HEK293T (cell line): ENCODE measurements at regions not wholly inside any gene's neighbourhood (a gene's known extent, or its start where the extent isn't known, plus 50 kb on each side); places are given as distances from the start of the nearest gene placed in this dataset.

ENCODE experiments used
- CTCF ChIA-PET: fragments of 350-600 bp; formaldehyde crosslinking; extraction: SDS; loops from one replicate; lab custom pipeline; 2021; ENCODE audit warnings: antibody characterized with exemption, inconsistent platforms; lab: Yijun Ruan, JAX
- POLR2A ChIA-PET: fragments of 350-600 bp; formaldehyde crosslinking; extraction: SDS; loops from one replicate; lab custom pipeline; 2020; ENCODE audit warnings: antibody characterized with exemption, inconsistent platforms; lab: Yijun Ruan, JAX
- DNase-seq: peaks from one replicate; pipeline ENCODE4 v3.0.0; 2012; ENCODE audit warnings: mixed read lengths; ENCODE audit errors: extremely low spot score
- ARNT ChIP-seq: fragments of 450-650 bp; IDR thresholded peaks from 2 replicates; pipeline ENCODE4 v1.6.1; 2017; ENCODE audit warnings: mild to moderate bottlenecking
- BHLHE40 ChIP-seq: fragments of 450-650 bp; IDR thresholded peaks from 2 replicates; pipeline ENCODE4 v1.6.1; 2016; ENCODE audit warnings: mild to moderate bottlenecking, moderate library complexity, borderline replicate concordance
- CTBP1 ChIP-seq: fragments of 450-650 bp; IDR thresholded peaks from 2 replicates; pipeline ENCODE4 v1.6.1; 2016; ENCODE audit warnings: borderline replicate concordance
- ELF4 ChIP-seq: fragments of 450-650 bp; IDR thresholded peaks from 2 replicates; pipeline ENCODE4 v1.6.1; 2017; ENCODE audit warnings: antibody characterized with exemption
- FOXA1 ChIP-seq: fragments of 450-650 bp; IDR thresholded peaks from 2 replicates; pipeline ENCODE4 v1.6.1; 2016; ENCODE audit warnings: mild to moderate bottlenecking
- FOXK2 ChIP-seq: fragments of 450-650 bp; IDR thresholded peaks from 2 replicates; pipeline ENCODE4 v1.6.1; 2016; ENCODE audit warnings: mild to moderate bottlenecking
- FOXM1 ChIP-seq: fragments of 450-650 bp; IDR thresholded peaks from 2 replicates; pipeline ENCODE4 v1.6.1; 2017; ENCODE audit warnings: mild to moderate bottlenecking, borderline replicate concordance
- HDGF ChIP-seq: fragments of 450-650 bp; IDR thresholded peaks from 2 replicates; pipeline ENCODE4 v1.6.1; 2017; ENCODE audit warnings: antibody characterized with exemption, borderline replicate concordance
- L3MBTL2 ChIP-seq: fragments of 450-650 bp; conservative IDR thresholded peaks from 2 replicates; pipeline ENCODE4 v1.6.1; 2016; ENCODE audit warnings: mild to moderate bottlenecking
- LEF1 ChIP-seq: fragments of 450-650 bp; IDR thresholded peaks from 2 replicates; pipeline ENCODE4 v1.6.1; 2017; ENCODE audit warnings: mild to moderate bottlenecking, borderline replicate concordance
- NFRKB ChIP-seq: fragments of 450-650 bp; IDR thresholded peaks from 2 replicates; pipeline ENCODE4 v1.6.1; 2016; ENCODE audit warnings: mild to moderate bottlenecking, moderate library complexity
- PKNOX1 ChIP-seq: fragments of 450-650 bp; IDR thresholded peaks from 2 replicates; pipeline ENCODE4 v1.6.1; 2016
- SP1 ChIP-seq: fragments of 450-650 bp; IDR thresholded peaks from 2 replicates; pipeline ENCODE4 v1.6.1; 2017
- SUZ12 ChIP-seq: fragments of 450-650 bp; IDR thresholded peaks from 2 replicates; pipeline ENCODE4 v1.6.1; 2016; ENCODE audit warnings: mild to moderate bottlenecking
- TARDBP ChIP-seq: fragments of 450-650 bp; IDR thresholded peaks from 2 replicates; pipeline ENCODE4 v1.6.1; 2016
- ZNF384 ChIP-seq: fragments of 450-650 bp; IDR thresholded peaks from 2 replicates; pipeline ENCODE4 v1.6.1; 2016

- DNase-seq = no peak
- ChIA-PET CTCF (no interaction called here), POLR2A (no interaction called here)
- TF ChIP-seq SUZ12 (no peak), FOXK2 (no peak), PKNOX1 (no peak), L3MBTL2 (no peak), SP1 (no peak), FOXA1 (no peak), FOXM1 (no peak), ARNT (no peak)
Observed at GRCh38 chr1:106548726-106549125, 507.7 kb upstream of the PRMT6 start.

GRCh38 chr1:106554294-106554693 is 502.2 kb upstream of the PRMT6 start:
- ChIA-PET POLR2A (no interaction called here), CTCF (no interaction called here)

GRCh38 chr1:106555571-106555970 is 500.9 kb upstream of the PRMT6 start:
- ChIA-PET POLR2A (no interaction called here), CTCF (interaction anchor here (0.6 kb wide), 1 partner anchor 122 kb away, joined by 3 read pairs; no protein-coding TSS in a partner anchor)
- DNase-seq = no peak
- TF ChIP-seq L3MBTL2 (no peak), NFRKB (no peak), LEF1 (no peak), ARNT (no peak), ELF4 (no peak), TARDBP (no peak), SP1 (no peak), BHLHE40 (no peak)

More at GRCh38 chr1:106554294-106554693, 502.2 kb upstream of the PRMT6 start:
- DNase-seq = no peak
- TF ChIP-seq CTBP1 (no peak), SP1 (no peak), HDGF (no peak), FOXK2 (no peak), FOXM1 (no peak), ZNF384 (no peak), PKNOX1 (no peak), TARDBP (no peak), L3MBTL2 (no peak), FOXA1 (no peak), SUZ12 (no peak), BHLHE40 (no peak)

- ChIA-PET CTCF (no interaction called here), POLR2A (no interaction called here)
- TF ChIP-seq FOXK2 (no peak), TARDBP (no peak), NFRKB (no peak), ARNT (no peak), FOXA1 (no peak), HDGF (no peak), SP1 (no peak)
Observed at GRCh38 chr1:106564192-106564591, 492.3 kb upstream of the PRMT6 start.

GRCh38 chr1:106568201-106568974 is 488.1 kb upstream of the PRMT6 start:
- ChIA-PET POLR2A (no interaction called here), CTCF (no interaction called here)
- TF ChIP-seq L3MBTL2 = no peak
- no peak for TF ChIP-seq ELF4
- no peak for TF ChIP-seq ARNT
- no peak for TF ChIP-seq SP1
- TF ChIP-seq TARDBP = no peak
- TF ChIP-seq BHLHE40 = no peak
- no peak for TF ChIP-seq FOXM1
- no peak for TF ChIP-seq NFRKB
- TF ChIP-seq HDGF = no peak
- no peak for TF ChIP-seq FOXK2
- TF ChIP-seq ZNF384 = no peak
- no peak for TF ChIP-seq FOXA1
- no peak for DNase-seq

More at GRCh38 chr1:106564192-106564591, 492.3 kb upstream of the PRMT6 start:
- DNase-seq = no peak

- no peak for DNase-seq
- ChIA-PET CTCF (no interaction called here), POLR2A (no interaction called here)
- TF ChIP-seq SUZ12 = no peak
- no peak for TF ChIP-seq ELF4
- TF ChIP-seq NFRKB = no peak
- no peak for TF ChIP-seq PKNOX1
- no peak for TF ChIP-seq CTBP1
- no peak for TF ChIP-seq FOXA1
- TF ChIP-seq BHLHE40 = no peak
- TF ChIP-seq LEF1 = no peak
- no peak for TF ChIP-seq ARNT
- no peak for TF ChIP-seq HDGF
- no peak for TF ChIP-seq ZNF384
- TF ChIP-seq FOXK2 = no peak
- no peak for TF ChIP-seq L3MBTL2
- no peak for TF ChIP-seq SP1
- no peak for TF ChIP-seq FOXM1
- TF ChIP-seq TARDBP = no peak
Observed at GRCh38 chr1:106571109-106571508, 485.4 kb upstream of the PRMT6 start.
